SKM-1 (cell line): ENCODE measurements at regions not wholly inside any gene's neighbourhood (a gene's known extent, or its start where the extent isn't known, plus 50 kb on each side); places are given as distances from the start of the nearest gene placed in this dataset.

Source experiments
- DNase-seq: peaks from one replicate; lab custom pipeline; 2025; ENCODE audit not compliant: unreplicated experiment; lab: John Stamatoyannopoulos, UW

GRCh38 chr3:178152988-178153387 lies 383.2 kb upstream of the KCNMB2 start:
- no peak for DNase-seq

GRCh38 chr3:178155521-178155920 lies 380.7 kb upstream of the KCNMB2 start:
- no peak for DNase-seq

GRCh38 chr3:178156301-178156700 lies 379.9 kb upstream of the KCNMB2 start:
- no peak for DNase-seq

GRCh38 chr3:178159691-178160220 lies 376.5 kb upstream of the KCNMB2 start:
- DNase-seq, result no peak

- DNase-seq, result no peak
Observed at GRCh38 chr3:178169421-178169820, 366.8 kb upstream of the KCNMB2 start.

GRCh38 chr3:178170698-178171535 lies 365.3 kb upstream of the KCNMB2 start:
- no peak for DNase-seq

GRCh38 chr3:178172121-178172520 lies 364.1 kb upstream of the KCNMB2 start:
- no peak for DNase-seq

GRCh38 chr3:178174201-178174915 lies 361.9 kb upstream of the KCNMB2 start:
- no peak for DNase-seq

- DNase-seq, result no peak
Observed at GRCh38 chr3:178181088-178181487, 355.1 kb upstream of the KCNMB2 start.

GRCh38 chr3:178181784-178182183 lies 354.5 kb upstream of the KCNMB2 start:
- DNase-seq, result no peak

GRCh38 chr3:178182337-178182779 lies 353.9 kb upstream of the KCNMB2 start:
- no peak for DNase-seq

- no peak for DNase-seq
Observed at GRCh38 chr3:178184833-178185232, 351.4 kb upstream of the KCNMB2 start.

- no peak for DNase-seq
Observed at GRCh38 chr3:178186666-178187065, 349.6 kb upstream of the KCNMB2 start.

- DNase-seq, result no peak
Observed at GRCh38 chr3:178189854-178190253, 346.4 kb upstream of the KCNMB2 start.

- DNase-seq, result no peak
Observed at GRCh38 chr3:178193846-178194245, 342.4 kb upstream of the KCNMB2 start.

GRCh38 chr3:178194539-178194938 lies 341.7 kb upstream of the KCNMB2 start:
- DNase-seq, result no peak

- DNase-seq, result no peak
Observed at GRCh38 chr3:178195824-178196223, 340.4 kb upstream of the KCNMB2 start.

GRCh38 chr3:178198329-178198728 lies 337.9 kb upstream of the KCNMB2 start:
- DNase-seq, result no peak

GRCh38 chr3:178200316-178200715 lies 335.9 kb upstream of the KCNMB2 start:
- DNase-seq, result no peak

GRCh38 chr3:178201714-178202113 lies 334.5 kb upstream of the KCNMB2 start:
- no peak for DNase-seq

- no peak for DNase-seq
Observed at GRCh38 chr3:178202194-178202593, 334.0 kb upstream of the KCNMB2 start.

- DNase-seq, result no peak
Observed at GRCh38 chr3:178203165-178203564, 333.1 kb upstream of the KCNMB2 start.
